B cell (primary cell): ENCODE measurements at regions not wholly inside any gene's neighbourhood (a gene's known extent, or its start where the extent isn't known, plus 50 kb on each side); places are given as distances from the start of the nearest gene placed in this dataset.

Source experiments
- ATAC-seq: fragments of 200-7000 bp; cut with Tn5 transposase; one replicate; pipeline ENCODE4 v1.10.0; 2021; ENCODE audit warnings: low read depth, mild to moderate bottlenecking, moderate number of reproducible peaks, moderate library complexity
- CTCF ChIA-PET: fragments of 350-600 bp; sonication (Branson Sonifier 250); formaldehyde crosslinking; loops from one replicate; lab custom pipeline; 2021; ENCODE audit warnings: antibody characterized with exemption, inconsistent platforms; lab: Charles Lee
- POLR2A ChIA-PET: fragments of 350-600 bp; sonication (Branson Sonifier 250); formaldehyde crosslinking; loops from one replicate; lab custom pipeline; 2021; ENCODE audit warnings: antibody characterized with exemption; lab: Charles Lee
- DNase-seq: peaks from one replicate; pipeline ENCODE4 v3.0.0; 2013
- H2AFZ ChIP-seq: 2 replicates; pipeline ENCODE4 v1.6.1; 2012; ENCODE audit warnings: mild to moderate bottlenecking, low read depth, low read length; ENCODE audit not compliant: insufficient read depth, poor library complexity, severe bottlenecking
- H3K27ac ChIP-seq, 2 donors: 1 replicate in 1 of 2; 2 replicates in 1 of 2; pipeline ENCODE4 v1.5.1; 2012 to 2013; ENCODE audit warnings: low read length in 2 of 2, mild to moderate bottlenecking in 2 of 2, moderate library complexity in 1 of 2
- H3K27me3 ChIP-seq, 4 experiments: fragments of 200-600 bp in 1 of 4; sonication (generic) in 1 of 4; replicated peaks in 1 of 4; 1 replicate in 2 of 4; 2 replicates in 2 of 4; pipeline versions ENCODE4 v1.6.1 to v1.7.0; 2013 to 2016; ENCODE audit warnings: low read length in 3 of 4, mild to moderate bottlenecking in 2 of 4, mixed read lengths in 1 of 4, moderate library complexity in 1 of 4; ENCODE audit not compliant: insufficient read depth in 4 of 4, control insufficient read depth in 3 of 4; ENCODE audit errors: control extremely low read depth in 1 of 4
- H3K36me3 ChIP-seq, 2 experiments: replicated peaks in 1 of 2; 1 replicate in 1 of 2; 2 replicates in 1 of 2; pipeline versions ENCODE4 v1.6.1 to v1.7.1; 2013; ENCODE audit warnings: low read length in 1 of 2; ENCODE audit not compliant: insufficient read depth in 2 of 2, control insufficient read depth in 1 of 2; ENCODE audit errors: control extremely low read depth in 1 of 2, extremely low read depth in 1 of 2
- H3K4me1 ChIP-seq, 2 donors: fragments of 200-600 bp in 1 of 2; sonication (generic) in 1 of 2; 1 replicate in 1 of 2; 2 replicates in 1 of 2; pipeline versions ENCODE4 v1.5.1 to v1.6.1; 2013 to 2017; ENCODE audit warnings: low read length in 2 of 2; ENCODE audit not compliant: control insufficient read depth in 2 of 2, insufficient read depth in 2 of 2
- H3K4me2 ChIP-seq: replicated peaks from 2 replicates; pipeline ENCODE3; 2012; ENCODE audit warnings: mild to moderate bottlenecking, low read depth, low read length; ENCODE audit not compliant: poor library complexity, severe bottlenecking
- H3K4me3 ChIP-seq, 5 experiments: fragments of 200-600 bp in 1 of 5; sonication (generic) in 1 of 5; 1 replicate in 3 of 5; 2 replicates in 2 of 5; pipeline versions ENCODE4 v1.5.1 to v1.7.0; 2011 to 2016; ENCODE audit warnings: low read length in 4 of 5, mild to moderate bottlenecking in 4 of 5, low read depth in 2 of 5, control low read depth in 1 of 5, moderate library complexity in 1 of 5; ENCODE audit not compliant: insufficient read depth in 1 of 5; ENCODE audit errors: control extremely low read depth in 1 of 5, extremely low read depth in 1 of 5
- H3K79me2 ChIP-seq: fragments of 200-600 bp; sonication (generic); one replicate; pipeline ENCODE4 v1.6.0; 2016; ENCODE audit warnings: low read length; ENCODE audit not compliant: control insufficient read depth, insufficient read depth
- H3K9ac ChIP-seq: fragments of 200-600 bp; sonication (generic); 2 replicates; pipeline ENCODE4 v1.6.1; 2017; ENCODE audit warnings: mild to moderate bottlenecking, low read length, moderate library complexity
- H3K9me3 ChIP-seq, 3 donors: one replicate each; pipeline versions ENCODE4 v1.6.1 to v1.7.1; 2013; ENCODE audit warnings: low read length in 2 of 3; ENCODE audit not compliant: control insufficient read depth in 2 of 3, insufficient read depth in 1 of 3; ENCODE audit errors: control extremely low read depth in 1 of 3
- H4K20me1 ChIP-seq: 2 replicates; pipeline ENCODE4 v1.6.0; 2012; ENCODE audit warnings: mild to moderate bottlenecking, low read length; ENCODE audit not compliant: insufficient read depth, control insufficient read depth, poor library complexity, severe bottlenecking
- H3K27ac Mint-ChIP-seq: one replicate; pipeline ENCODE4 v1.8.0; 2021; ENCODE audit warnings: mixed read lengths
- H3K27me3 Mint-ChIP-seq: one replicate; pipeline ENCODE4 v1.8.0; 2021; ENCODE audit warnings: mixed read lengths
- H3K4me1 Mint-ChIP-seq: one replicate; pipeline ENCODE4 v1.8.0; 2021; ENCODE audit warnings: mixed read lengths
- H3K4me3 Mint-ChIP-seq: one replicate; pipeline ENCODE4 v1.8.0; 2021; ENCODE audit warnings: mixed read lengths
- H3K9me3 Mint-ChIP-seq: one replicate; pipeline ENCODE4 v1.8.0; 2022; ENCODE audit warnings: mixed read lengths; ENCODE audit not compliant: insufficient read depth
- CTCF ChIP-seq: fragments of 200-600 bp; IDR thresholded peaks from one replicate; pipeline ENCODE4 v1.8.0; 2022; ENCODE audit warnings: antibody characterized with exemption, mild to moderate bottlenecking
- EZH2 ChIP-seq: IDR thresholded peaks from 2 replicates; pipeline ENCODE4 v1.6.1; 2012; ENCODE audit warnings: borderline replicate concordance, low read depth, mild to moderate bottlenecking, moderate library complexity, low read length; ENCODE audit not compliant: insufficient read depth, poor library complexity, severe bottlenecking
- WGBS: methylation state at CpG from one replicate; pipeline ENCODE4 v1.1.5; 2013; ENCODE audit warnings: missing lambda C conversion rate; ENCODE audit not compliant: insufficient coverage; 5-methylcytosine and 5-hydroxymethylcytosine counted together
- intact Hi-C: fragments of 100-400 bp; cut with micrococcal nuclease; formaldehyde crosslinking; loops from one replicate; pipeline ENCODE4 v1.10.0; 2022

GRCh38 chr17:14715561-14715960, 414.7 kb downstream of the HS3ST3B1 start:
- no peak overlapping the region for H3K27ac Mint-ChIP-seq
- no peak overlapping the region for H3K4me3 Mint-ChIP-seq
- H4K20me1 ChIP-seq: no peaks in the 10 kb centered on the region
- DNase-seq (no peak), ATAC-seq (no peak)
- intact Hi-C loops: no loop called here
- H3K9ac ChIP-seq: no peak overlapping the region
- no peaks in the 10 kb centered on the region for H3K9me3 ChIP-seq
- no peaks in the 10 kb centered on the region for H3K4me1 ChIP-seq
- no peaks in the 10 kb centered on the region for H3K27me3 ChIP-seq
- H3K4me1 Mint-ChIP-seq: no peaks in the 10 kb centered on the region
- ChIA-PET CTCF (no interaction called here), POLR2A (no interaction called here)
- no peak overlapping the region for H3K4me2 ChIP-seq
- no peak for TF ChIP-seq EZH2
- no peak for TF ChIP-seq CTCF
- H3K27ac ChIP-seq: no peak overlapping the region
- no peaks in the 10 kb centered on the region for H3K9me3 Mint-ChIP-seq
- no peak overlapping the region for H3K4me3 ChIP-seq
- no peak overlapping the region for H2AFZ ChIP-seq
- no peaks in the 10 kb centered on the region for H3K79me2 ChIP-seq
- no peaks in the 10 kb centered on the region for H3K36me3 ChIP-seq
- H3K27me3 Mint-ChIP-seq: peaks cover 35% of the 10 kb centered on the region

GRCh38 chr17:14712611-14713021, 411.7 kb downstream of the HS3ST3B1 start:
- Histone ChIP-seq H3K9me3 (no peaks in the 10 kb centered on the region), H4K20me1 (no peaks in the 10 kb centered on the region), H3K27me3 (no peaks in the 10 kb centered on the region), H3K4me1 (no peaks in the 10 kb centered on the region), H3K79me2 (no peaks in the 10 kb centered on the region), H3K27ac (no peak overlapping the region), H2AFZ (no peak overlapping the region), H3K9ac (no peak overlapping the region), H3K36me3 (no peaks in the 10 kb centered on the region), H3K4me3 (no peak overlapping the region), H3K4me2 (no peak overlapping the region)
- TF ChIP-seq CTCF (no peak), EZH2 (no peak)
- POLR2A ChIA-PET: no interaction called here
- DNase-seq: no peak
- no peaks in the 10 kb centered on the region for H3K4me1 Mint-ChIP-seq
- no peak overlapping the region for H3K4me3 Mint-ChIP-seq
- CTCF ChIA-PET: no interaction called here
- intact Hi-C loops: no loop called here
- no peak overlapping the region for H3K27ac Mint-ChIP-seq
- peaks cover 21% of the 10 kb centered on the region for H3K27me3 Mint-ChIP-seq
- no peaks in the 10 kb centered on the region for H3K9me3 Mint-ChIP-seq
- no peak for ATAC-seq
- WGBS: no CpG with 5 or more reads among the region's 1 CpG
